ENCODE measurements at regions not wholly inside any gene's neighbourhood (a gene's known extent, or its start where the extent isn't known, plus 50 kb on each side); places are given as distances from the start of the nearest gene placed in this dataset.

DNA sequence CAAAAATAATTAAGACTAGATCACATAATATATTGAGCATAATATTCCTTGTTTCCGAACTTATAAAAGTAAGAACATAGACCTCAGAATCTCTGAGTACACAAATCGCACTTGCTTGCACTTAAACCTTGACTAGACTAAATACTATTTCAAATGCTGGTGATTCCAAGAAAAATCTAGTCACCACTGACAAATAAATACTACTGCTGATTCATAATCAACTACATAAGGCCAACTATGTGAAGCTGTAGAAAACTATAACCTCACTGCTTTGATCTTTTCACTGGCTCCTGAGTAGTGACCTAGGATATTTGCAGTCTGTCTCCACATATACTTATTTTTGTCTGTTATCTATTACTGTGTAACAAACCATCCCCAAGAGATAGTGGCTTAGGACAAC, 245.4 kb downstream of the DIO2 start:
- no peak for TF ChIP-seq POLR2A (IDR thresholded peaks at IDR 0.05)
- TF ChIP-seq, protein P1, sequence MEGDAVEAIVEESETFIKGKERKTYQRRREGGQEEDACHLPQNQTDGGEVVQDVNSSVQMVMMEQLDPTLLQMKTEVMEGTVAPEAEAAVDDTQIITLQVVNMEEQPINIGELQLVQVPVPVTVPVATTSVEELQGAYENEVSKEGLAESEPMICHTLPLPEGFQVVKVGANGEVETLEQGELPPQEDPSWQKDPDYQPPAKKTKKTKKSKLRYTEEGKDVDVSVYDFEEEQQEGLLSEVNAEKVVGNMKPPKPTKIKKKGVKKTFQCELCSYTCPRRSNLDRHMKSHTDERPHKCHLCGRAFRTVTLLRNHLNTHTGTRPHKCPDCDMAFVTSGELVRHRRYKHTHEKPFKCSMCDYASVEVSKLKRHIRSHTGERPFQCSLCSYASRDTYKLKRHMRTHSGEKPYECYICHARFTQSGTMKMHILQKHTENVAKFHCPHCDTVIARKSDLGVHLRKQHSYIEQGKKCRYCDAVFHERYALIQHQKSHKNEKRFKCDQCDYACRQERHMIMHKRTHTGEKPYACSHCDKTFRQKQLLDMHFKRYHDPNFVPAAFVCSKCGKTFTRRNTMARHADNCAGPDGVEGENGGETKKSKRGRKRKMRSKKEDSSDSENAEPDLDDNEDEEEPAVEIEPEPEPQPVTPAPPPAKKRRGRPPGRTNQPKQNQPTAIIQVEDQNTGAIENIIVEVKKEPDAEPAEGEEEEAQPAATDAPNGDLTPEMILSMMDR (IDR thresholded peaks at IDR 0.05), result no peak
- no peak overlapping the region for H3K4me3 ChIP-seq

GRCh38 chr14:79961197-79961596, 250.1 kb downstream of the DIO2 start:
- Histone ChIP-seq H3K36me3 (replicated peaks in 1 of 2) (no peaks in the 10 kb centered on the region), H3K27me3 (no peaks in the 10 kb centered on the region), H3K4me1 (replicated peaks in 1 of 2) (no peaks in the 10 kb centered on the region), H3K27ac (no peak overlapping the region), H3K9me3 (replicated peaks in 1 of 3) (no peaks in the 10 kb centered on the region), H3K4me3 (no peak overlapping the region)
- no peak for DNase-seq
- TF ChIP-seq, protein P1 (IDR thresholded peaks at IDR 0.05), result no peak
- no peak for TF ChIP-seq POLR2A (IDR thresholded peaks at IDR 0.05)
- 70 to 77% (median 76%) methylated on average over 2 of the region's 2 CpGs for WGBS, 4 donors
- intact Hi-C loops (cut with DNase I), result no loop called here

More for the DNA sequence above, 245.4 kb downstream of the DIO2 start:
- 77 to 96% (median 82%) methylated on average over 2 of the region's 2 CpGs for WGBS, 4 donors
- no peak overlapping the region for H3K27ac ChIP-seq
- H3K36me3 ChIP-seq (replicated peaks in 1 of 2), result no peaks in the 10 kb centered on the region
- intact Hi-C loops (cut with DNase I), result no loop called here
- H3K4me1 ChIP-seq (replicated peaks in 1 of 2), result no peaks in the 10 kb centered on the region
- no peak for DNase-seq
- no peaks in the 10 kb centered on the region for H3K27me3 ChIP-seq
- H3K9me3 ChIP-seq (replicated peaks in 1 of 3), result no peaks in the 10 kb centered on the region

GRCh38 chr14:79960288-79960687, 251.0 kb downstream of the DIO2 start:
- no peak for DNase-seq
- no peak overlapping the region for H3K27ac ChIP-seq
- TF ChIP-seq, protein P1 (IDR thresholded peaks at IDR 0.05), result no peak
- no peak for TF ChIP-seq POLR2A (IDR thresholded peaks at IDR 0.05)
- no peaks in the 10 kb centered on the region for H3K4me1 ChIP-seq (replicated peaks in 1 of 2)
- intact Hi-C loops (cut with DNase I), result no loop called here
- H3K4me3 ChIP-seq, result no peak overlapping the region
- no peaks in the 10 kb centered on the region for H3K27me3 ChIP-seq
- no peaks in the 10 kb centered on the region for H3K9me3 ChIP-seq (replicated peaks in 1 of 3)
- no peaks in the 10 kb centered on the region for H3K36me3 ChIP-seq (replicated peaks in 1 of 2)
- 72 to 95% (median 79%) methylated on average over 3 of the region's 3 CpGs for WGBS, 4 donors

GRCh38 chr14:79951572-79951971, 259.7 kb downstream of the DIO2 start:
- TF ChIP-seq, protein P1 (IDR thresholded peaks at IDR 0.05), result no peak
- no peak for TF ChIP-seq POLR2A (IDR thresholded peaks at IDR 0.05)
- H3K27me3 ChIP-seq, result no peaks in the 10 kb centered on the region
- H3K36me3 ChIP-seq (replicated peaks in 1 of 2), result no peaks in the 10 kb centered on the region
- H3K4me1 ChIP-seq (replicated peaks in 1 of 2), result no peaks in the 10 kb centered on the region
- H3K27ac ChIP-seq, result no peak overlapping the region
- WGBS, 4 donors, result 75 to 88% (median 84%) methylated on average over 1 of the region's 1 CpG
- DNase-seq, result no peak
- intact Hi-C loops (cut with DNase I), result no loop called here
- H3K9me3 ChIP-seq (replicated peaks in 1 of 3), result no peaks in the 10 kb centered on the region
- no peak overlapping the region for H3K4me3 ChIP-seq

All from adrenal gland (tissue), 9 donors.